K562 (cell line): ENCODE measurements at regions not wholly inside any gene's neighbourhood (a gene's known extent, or its start where the extent isn't known, plus 50 kb on each side); places are given as distances from the start of the nearest gene placed in this dataset.

Experiments
- ATAC-seq: fragments of 200-7000 bp; cut with Tn5 transposase; 3 replicates; pipeline ENCODE4 v1.9.1; 2020; ENCODE audit warnings: moderate library complexity
- BruUV-seq: library from RNA; stranded (reverse); fragments of 400-500 nt; replicated peaks from 2 replicates; lab custom pipeline; 2021; lab: Mats Ljungman, UMichigan
- CTCF ChIA-PET: fragments of 300-600 bp; formaldehyde crosslinking; extraction: SDS; loops from one replicate; lab custom pipeline; 2021; ENCODE audit warnings: low intra/inter-chr PET ratio; lab: Yijun Ruan, JAX
- POLR2A ChIA-PET: fragments of 300-600, 350-650 bp; sonication (Branson Sonifier 250); formaldehyde crosslinking; extraction: SDS; loops from one replicate; lab custom pipeline; 2021; ENCODE audit warnings: antibody characterized with exemption, inconsistent platforms; lab: Yijun Ruan, JAX
- DNase-seq, 4 experiments: peaks; one replicate each; pipeline versions ENCODE4 v3.0.0 to v3.0.0-alpha.2; 2011 to 2018; ENCODE audit warnings: low spot score in 3 of 4, mixed read lengths in 3 of 4; ENCODE audit errors: extremely low read depth in 1 of 4
- FAIRE-seq: peaks from 2 replicates; lab custom pipeline; 2011; peaks lifted over from hg19 to GRCh38; lab: Jason Lieb, UNC
- H2AFZ ChIP-seq: 2 replicates; pipeline ENCODE4 v1.6.0; 2011; ENCODE audit warnings: low read depth, low read length, control low read depth, inconsistent platforms
- H3K27ac ChIP-seq: fragments of 200-600 bp; 3 replicates; pipeline ENCODE4 v1.8.0; 2011; ENCODE audit warnings: low read depth, mild to moderate bottlenecking, control low read depth, inconsistent platforms, low read length, moderate library complexity, mixed read lengths; ENCODE audit errors: extremely low read depth
- H3K27me3 ChIP-seq, 2 experiments: fragments of 300-600 bp in 1 of 2; 2 replicates in 1 of 2; 3 replicates in 1 of 2; pipeline versions ENCODE4 v1.6.0 to v1.8.0; 2011; ENCODE audit warnings: inconsistent platforms in 2 of 2, low read length in 2 of 2, mild to moderate bottlenecking in 1 of 2, mixed read lengths in 1 of 2, moderate library complexity in 1 of 2; ENCODE audit not compliant: control insufficient read depth in 2 of 2, insufficient read depth in 2 of 2
- H3K36me3 ChIP-seq: fragments of 300-600 bp; 3 replicates; pipeline ENCODE4 v1.8.0; 2011; ENCODE audit warnings: mild to moderate bottlenecking, low read length, inconsistent platforms; ENCODE audit not compliant: control insufficient read depth, insufficient read depth
- H3K4me1 ChIP-seq, 2 experiments: fragments of 200-600 bp in 1 of 2; replicated peaks in 1 of 2; 2 replicates in 1 of 2; 3 replicates in 1 of 2; pipeline versions ENCODE4 v1.5.1 to v1.8.0; 2011; ENCODE audit warnings: inconsistent platforms in 2 of 2, low read length in 2 of 2, mild to moderate bottlenecking in 1 of 2, mixed read lengths in 1 of 2, moderate library complexity in 1 of 2; ENCODE audit not compliant: control insufficient read depth in 2 of 2, insufficient read depth in 2 of 2
- H3K4me2 ChIP-seq: 2 replicates; pipeline ENCODE4 v1.6.1; 2011; ENCODE audit warnings: low read length, control low read depth, inconsistent platforms, mixed read lengths; ENCODE audit not compliant: insufficient read depth
- H3K4me3 ChIP-seq: fragments of 200-600 bp; sonication (generic), shearing (Covaris generic); 2 replicates; pipeline ENCODE4 v1.5.1; 2016; ENCODE audit warnings: control low read depth, inconsistent platforms
- H3K79me2 ChIP-seq: fragments of 200-600 bp; 3 replicates; pipeline ENCODE4 v1.8.0; 2011; ENCODE audit warnings: low read length, inconsistent platforms; ENCODE audit not compliant: control insufficient read depth, insufficient read depth
- H3K9ac ChIP-seq, 2 experiments: 2 replicates each; pipeline versions ENCODE4 v1.6.0 to v1.6.1; 2011; ENCODE audit warnings: low read depth in 2 of 2, low read length in 2 of 2, control low read depth in 1 of 2, inconsistent platforms in 1 of 2, mild to moderate bottlenecking in 1 of 2, mixed read lengths in 1 of 2; ENCODE audit not compliant: insufficient read depth in 1 of 2
- H3K9me1 ChIP-seq: one replicate; pipeline ENCODE4 v1.6.0; 2011; ENCODE audit warnings: inconsistent platforms, mild to moderate bottlenecking, low read length, moderate library complexity; ENCODE audit not compliant: control insufficient read depth, insufficient read depth
- H3K9me3 ChIP-seq: replicated peaks from 2 replicates; pipeline ENCODE4 v1.5.1; 2011; ENCODE audit warnings: low read depth, low read length, inconsistent platforms; ENCODE audit not compliant: control insufficient read depth, insufficient read depth
- H4K20me1 ChIP-seq: replicated peaks from 2 replicates; pipeline ENCODE4 v1.6.1; 2011; ENCODE audit warnings: low read length, inconsistent platforms, mixed read lengths; ENCODE audit not compliant: control insufficient read depth, insufficient read depth
- ARID2 ChIP-seq: fragments of 450-650 bp; IDR thresholded peaks from 2 replicates; pipeline ENCODE4 v1.6.1; 2017; ENCODE audit warnings: antibody characterized with exemption, mild to moderate bottlenecking
- CREM ChIP-seq: IDR thresholded peaks from 2 replicates; pipeline ENCODE4 v1.6.1; 2014; ENCODE audit warnings: antibody characterized with exemption, low read depth
- ELF2 ChIP-seq: fragments of 250-450 bp; sonication (Bioruptor Pico); IDR thresholded peaks from 2 replicates; pipeline ENCODE4 v1.5.0; 2021; ENCODE audit warnings: mild to moderate bottlenecking
- ZNF398 ChIP-seq: fragments of 250-450 bp; sonication (Bioruptor Pico); IDR thresholded peaks from 2 replicates; pipeline ENCODE4 v1.8.0; 2021; ENCODE audit warnings: moderate library complexity, mild to moderate bottlenecking, inconsistent platforms
- ZNF655 ChIP-seq: fragments of 250-450 bp; sonication (Bioruptor Pico); IDR thresholded peaks from 2 replicates; pipeline ENCODE4 v1.5.0; 2021
- WGBS: fragments of 100-300 bp; shearing (Covaris generic); methylation state at CpG from one replicate; pipeline ENCODE4 v1.1.6; 2016; ENCODE audit warnings: low coverage, mixed read lengths; ENCODE audit not compliant: insufficient coverage; ENCODE audit errors: missing lambda C conversion rate; 5-methylcytosine and 5-hydroxymethylcytosine counted together
- in situ Hi-C: fragments of 300-500 bp; cut with MboI; formaldehyde crosslinking; loops from 4 replicates; pipeline ENCODE4 v1.15.0; 2018; ENCODE audit warnings: inconsistent platforms, mixed read lengths
- intact Hi-C: fragments of 100-400 bp; cut with micrococcal nuclease; formaldehyde crosslinking; loops from 2 replicates; pipeline ENCODE4 v1.14.2; 2022

- Histone ChIP-seq H3K9me1 (no peaks in the 10 kb centered on the region), H3K27ac (no peak overlapping the region), H3K27me3 (peaks cover 4 to 7% of the 10 kb centered on the region in 2 experiments; a peak in 2 of 5 replicates), H3K9me3 (no peaks in the 10 kb centered on the region), H2AFZ (no peak overlapping the region), H3K36me3 (no peaks in the 10 kb centered on the region), H4K20me1 (no peaks in the 10 kb centered on the region), H3K4me1 (no peaks in the 10 kb centered on the region), H3K79me2 (no peaks in the 10 kb centered on the region), H3K4me3 (no peak overlapping the region), H3K4me2 (no peak overlapping the region), H3K9ac (no peak overlapping the region)
- intact Hi-C loops = no loop called here
- no peak for TF ChIP-seq ZNF398 (CRISPR knock-in tag)
- TF ChIP-seq ELF2 (CRISPR knock-in tag) = no peak
- TF ChIP-seq ARID2 = no peak
- TF ChIP-seq CREM = no peak
- TF ChIP-seq ZNF655 (CRISPR knock-in tag) = no peak
- no TSS peak for BruUV-seq
- WGBS = 0% methylated on average over 13 of the region's 13 CpGs
- in situ Hi-C loops = no loop called here
- DNase-seq = no peak
- POLR2A ChIA-PET = no interaction called here
- CTCF ChIA-PET = no interaction called here
- ATAC-seq = no peak
- no peak for FAIRE-seq
Observed at GRCh38 chr4:17010426-17011087, 112.1 kb upstream of the LDB2 start.
